CD4-positive, alpha-beta T cell (primary cell): ENCODE measurements at regions not wholly inside any gene's neighbourhood (a gene's known extent, or its start where the extent isn't known, plus 50 kb on each side); places are given as distances from the start of the nearest gene placed in this dataset.

ENCODE experiments used
- ATAC-seq: fragments of 200-7000 bp; cut with Tn5 transposase; one replicate; pipeline ENCODE4 v1.10.0; 2022; ENCODE audit warnings: mild to moderate bottlenecking; ENCODE audit not compliant: poor library complexity
- CTCF ChIA-PET: fragments of 350-600 bp; sonication (Branson Sonifier 250); formaldehyde crosslinking; loops from one replicate; lab custom pipeline; 2021; ENCODE audit warnings: antibody characterized with exemption, inconsistent platforms; lab: Charles Lee
- POLR2A ChIA-PET: fragments of 350-600 bp; sonication (Branson Sonifier 250); formaldehyde crosslinking; loops from one replicate; lab custom pipeline; 2021; ENCODE audit warnings: antibody characterized with exemption, inconsistent platforms; lab: Charles Lee
- DNase-seq, 14 experiments: peaks; one replicate each; pipeline ENCODE4 v3.0.0-alpha.2; 2013 to 2020; ENCODE audit warnings: mixed read lengths in 2 of 14
- H3K27ac ChIP-seq, 2 donors: one replicate each; pipeline versions ENCODE4 v1.5.1 to v1.7.0; 2013; ENCODE audit warnings: low read length in 2 of 2, low read depth in 1 of 2, mild to moderate bottlenecking in 1 of 2
- H3K27me3 ChIP-seq, 2 experiments: 1 replicate in 1 of 2; 2 replicates in 1 of 2; pipeline versions ENCODE4 v1.6.1 to v1.7.0; 2013; ENCODE audit warnings: low read length in 2 of 2, control low read depth in 1 of 2, mild to moderate bottlenecking in 1 of 2, moderate library complexity in 1 of 2; ENCODE audit not compliant: insufficient read depth in 2 of 2, control insufficient read depth in 1 of 2
- H3K36me3 ChIP-seq: one replicate; pipeline ENCODE4 v1.6.1; 2013; ENCODE audit warnings: low read length, control low read depth; ENCODE audit not compliant: insufficient read depth
- H3K4me1 ChIP-seq: one replicate; pipeline ENCODE4 v1.6.1; 2013; ENCODE audit warnings: low read length, control low read depth; ENCODE audit not compliant: insufficient read depth
- H3K4me3 ChIP-seq: one replicate; pipeline ENCODE4 v1.5.1; 2013; ENCODE audit warnings: mild to moderate bottlenecking, low read length, moderate library complexity
- H3K9me3 ChIP-seq, 2 experiments: 1 replicate in 1 of 2; 2 replicates in 1 of 2; pipeline versions ENCODE4 v1.6.1 to v1.7.0; 2013; ENCODE audit warnings: low read length in 2 of 2, mild to moderate bottlenecking in 2 of 2, control low read depth in 1 of 2, moderate library complexity in 1 of 2; ENCODE audit not compliant: control insufficient read depth in 1 of 2, insufficient read depth in 1 of 2
- H3K27ac Mint-ChIP-seq: one replicate; pipeline ENCODE4 v1.8.0; 2020; ENCODE audit warnings: mixed read lengths
- H3K27me3 Mint-ChIP-seq: one replicate; pipeline ENCODE4 v1.8.0; 2021; ENCODE audit warnings: mixed read lengths
- H3K36me3 Mint-ChIP-seq: one replicate; pipeline ENCODE4 v1.8.0; 2021; ENCODE audit warnings: low read depth, mixed read lengths
- H3K4me1 Mint-ChIP-seq: one replicate; pipeline ENCODE4 v1.8.0; 2021; ENCODE audit warnings: low read depth, mixed read lengths
- H3K4me3 Mint-ChIP-seq: one replicate; pipeline ENCODE4 v1.8.0; 2020; ENCODE audit warnings: mild to moderate bottlenecking, mixed read lengths
- H3K9me3 Mint-ChIP-seq: one replicate; pipeline ENCODE4 v1.8.0; 2020; ENCODE audit warnings: mixed read lengths
- intact Hi-C, 2 experiments: fragments of 100-400 bp; cut with DNase I in 1 of 2; cut with micrococcal nuclease in 1 of 2; formaldehyde crosslinking; loops; one replicate each; pipeline versions ENCODE4 v1.15.1 to v1.9.0; 2023 to 2025; cut with DNase I, micrococcal nuclease
- TF ChIP-seq, protein P1 (sequence below): fragments of 200-600 bp; IDR thresholded peaks from one replicate; pipeline ENCODE4 v1.8.0; 2022; ENCODE audit warnings: antibody characterized with exemption, mild to moderate bottlenecking

DNA sequence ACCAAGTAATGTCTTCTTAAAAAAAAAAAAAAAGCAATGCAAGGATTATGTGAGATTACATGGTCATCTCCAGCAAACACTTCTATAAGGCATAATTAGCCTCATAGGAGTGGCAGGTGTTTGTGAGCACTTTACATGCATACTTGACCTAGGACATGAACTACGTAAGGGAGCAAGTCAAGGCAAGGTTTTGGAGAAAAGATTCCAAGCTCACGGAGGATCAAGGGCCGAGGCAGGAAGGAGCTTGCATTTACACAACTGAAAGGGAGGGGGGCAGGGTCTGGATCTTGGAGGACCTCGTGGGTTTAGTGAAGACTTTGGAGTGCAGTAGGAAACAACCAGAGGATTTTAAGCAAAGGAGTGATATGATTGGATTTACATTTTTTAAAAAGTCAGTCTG, 112.5 kb downstream of the CCER1 start:
- no peaks in the 10 kb centered on the region for H3K9me3 ChIP-seq
- no peak for DNase-seq
- no peak for ATAC-seq
- Mint-ChIP-seq H3K4me3 (no peak overlapping the region), H3K27ac (no peak overlapping the region), H3K36me3 (no peaks in the 10 kb centered on the region), H3K4me1 (no peaks in the 10 kb centered on the region), H3K9me3 (no peaks in the 10 kb centered on the region), H3K27me3 (no peaks in the 10 kb centered on the region)
- no peaks in the 10 kb centered on the region for H3K4me1 ChIP-seq
- intact Hi-C loops: no loop called here
- no peaks in the 10 kb centered on the region for H3K36me3 ChIP-seq
- H3K27me3 ChIP-seq: no peaks in the 10 kb centered on the region
- H3K27ac ChIP-seq: no peak overlapping the region
- TF ChIP-seq, protein P1, sequence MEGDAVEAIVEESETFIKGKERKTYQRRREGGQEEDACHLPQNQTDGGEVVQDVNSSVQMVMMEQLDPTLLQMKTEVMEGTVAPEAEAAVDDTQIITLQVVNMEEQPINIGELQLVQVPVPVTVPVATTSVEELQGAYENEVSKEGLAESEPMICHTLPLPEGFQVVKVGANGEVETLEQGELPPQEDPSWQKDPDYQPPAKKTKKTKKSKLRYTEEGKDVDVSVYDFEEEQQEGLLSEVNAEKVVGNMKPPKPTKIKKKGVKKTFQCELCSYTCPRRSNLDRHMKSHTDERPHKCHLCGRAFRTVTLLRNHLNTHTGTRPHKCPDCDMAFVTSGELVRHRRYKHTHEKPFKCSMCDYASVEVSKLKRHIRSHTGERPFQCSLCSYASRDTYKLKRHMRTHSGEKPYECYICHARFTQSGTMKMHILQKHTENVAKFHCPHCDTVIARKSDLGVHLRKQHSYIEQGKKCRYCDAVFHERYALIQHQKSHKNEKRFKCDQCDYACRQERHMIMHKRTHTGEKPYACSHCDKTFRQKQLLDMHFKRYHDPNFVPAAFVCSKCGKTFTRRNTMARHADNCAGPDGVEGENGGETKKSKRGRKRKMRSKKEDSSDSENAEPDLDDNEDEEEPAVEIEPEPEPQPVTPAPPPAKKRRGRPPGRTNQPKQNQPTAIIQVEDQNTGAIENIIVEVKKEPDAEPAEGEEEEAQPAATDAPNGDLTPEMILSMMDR: no peak
- ChIA-PET POLR2A (no interaction called here), CTCF (no interaction called here)
- H3K4me3 ChIP-seq: no peak overlapping the region

DNA sequence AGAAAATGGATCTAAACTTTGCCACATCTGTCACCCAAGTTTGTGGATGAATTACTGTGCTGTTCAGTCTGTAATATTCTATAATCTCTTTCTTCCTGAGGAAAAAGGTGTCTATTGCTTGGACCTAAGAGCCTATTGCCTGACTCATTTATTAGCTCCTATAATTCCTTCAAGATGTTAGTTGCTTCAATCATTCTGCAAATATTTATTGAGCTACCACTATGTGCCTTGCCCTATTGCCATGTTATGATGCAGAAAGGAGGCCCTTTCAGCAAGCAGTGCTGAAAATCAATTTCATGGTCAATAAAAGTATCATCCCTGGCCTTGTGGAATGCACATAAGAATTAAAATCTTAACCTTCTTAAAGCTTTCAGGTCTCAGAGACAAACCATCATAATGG, 113.6 kb downstream of the CCER1 start:
- ChIA-PET CTCF (no interaction called here), POLR2A (no interaction called here)
- no peaks in the 10 kb centered on the region for H3K27me3 Mint-ChIP-seq
- H3K36me3 Mint-ChIP-seq: no peaks in the 10 kb centered on the region
- H3K4me1 ChIP-seq: no peaks in the 10 kb centered on the region
- no peak for ATAC-seq
- no peak overlapping the region for H3K27ac Mint-ChIP-seq
- H3K9me3 ChIP-seq: no peaks in the 10 kb centered on the region
- intact Hi-C loops: no loop called here
- TF ChIP-seq, protein P1: no peak
- no peaks in the 10 kb centered on the region for H3K9me3 Mint-ChIP-seq
- H3K36me3 ChIP-seq: no peaks in the 10 kb centered on the region
- no peak for DNase-seq
- H3K4me1 Mint-ChIP-seq: no peaks in the 10 kb centered on the region
- no peak overlapping the region for H3K27ac ChIP-seq
- no peak overlapping the region for H3K4me3 Mint-ChIP-seq
- no peaks in the 10 kb centered on the region for H3K27me3 ChIP-seq
- H3K4me3 ChIP-seq: no peak overlapping the region

DNA sequence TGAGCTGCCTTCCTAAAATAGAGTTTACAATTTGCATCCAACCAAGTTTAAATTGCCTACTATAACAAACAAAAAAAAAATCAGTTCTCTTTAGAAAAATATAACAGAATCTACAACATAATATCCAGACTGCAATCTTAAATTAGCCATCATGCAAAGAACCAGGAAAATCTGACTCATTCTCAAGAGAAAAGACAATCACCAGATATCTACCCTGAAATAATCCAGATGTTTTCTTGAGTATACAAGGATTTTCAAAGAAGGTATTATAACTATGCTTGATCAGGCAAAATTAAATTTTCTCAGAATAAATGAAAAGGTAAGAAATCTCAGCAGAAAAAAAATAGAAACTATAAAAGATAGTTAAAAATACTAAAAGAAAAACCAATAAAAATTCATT, 115.6 kb downstream of the CCER1 start:
- H3K4me3 ChIP-seq: no peak overlapping the region
- intact Hi-C loops: no loop called here
- H3K9me3 ChIP-seq: no peaks in the 10 kb centered on the region
- TF ChIP-seq, protein P1: no peak
- H3K27ac ChIP-seq: no peak overlapping the region
- H3K27ac Mint-ChIP-seq: no peak overlapping the region
- H3K27me3 ChIP-seq: no peaks in the 10 kb centered on the region
- H3K4me1 Mint-ChIP-seq: no peaks in the 10 kb centered on the region
- H3K4me3 Mint-ChIP-seq: no peak overlapping the region
- no peaks in the 10 kb centered on the region for H3K9me3 Mint-ChIP-seq
- H3K36me3 Mint-ChIP-seq: no peaks in the 10 kb centered on the region
- ATAC-seq (no peak), DNase-seq (no peak)
- CTCF ChIA-PET: no interaction called here
- no peaks in the 10 kb centered on the region for H3K27me3 Mint-ChIP-seq
- POLR2A ChIA-PET: no interaction called here
- H3K36me3 ChIP-seq: no peaks in the 10 kb centered on the region
- no peaks in the 10 kb centered on the region for H3K4me1 ChIP-seq
